ENCODE measurements at regions not wholly inside any gene's neighbourhood (a gene's known extent, or its start where the extent isn't known, plus 50 kb on each side); places are given as distances from the start of the nearest gene placed in this dataset.

DNA sequence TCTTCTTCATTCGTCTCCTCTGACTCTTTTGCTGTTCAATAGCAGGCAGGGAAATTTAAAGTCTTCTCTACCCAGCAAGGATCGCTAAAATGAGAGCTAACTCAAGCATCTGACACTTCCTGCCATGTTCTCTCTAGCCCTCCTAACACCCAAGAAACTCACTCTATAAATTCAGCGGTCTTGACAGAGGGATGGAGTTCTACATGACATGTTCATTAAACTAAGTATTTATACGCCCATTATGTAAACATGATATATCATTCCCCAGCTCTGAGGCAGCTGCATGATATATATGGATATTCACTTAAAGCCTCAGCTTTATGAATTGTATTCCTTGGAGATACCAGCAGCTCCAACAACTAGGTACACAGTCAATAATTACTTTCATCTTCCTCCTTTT lies 231.0 kb downstream of the METTL4 start:
- Histone ChIP-seq H3K27ac (ENCODE audit: low read length, poor library complexity, severe bottlenecking) (no peak overlapping the region), H3K9me3 (ENCODE audit: control insufficient read depth, low read length) (no peaks in the 10 kb centered on the region), H2AK5ac (ENCODE audit: low read length, severe bottlenecking) (no peak overlapping the region), H3K14ac (ENCODE audit: low read length in 2 of 2) (no peak overlapping the region), H3K18ac (ENCODE audit: low read depth in 1 of 2, low read length in 2 of 2) (no peak overlapping the region), H2BK120ac (ENCODE audit: low read depth, low read length) (no peak overlapping the region), H3K36me3 (ENCODE audit: control insufficient read depth in 1 of 2, insufficient read depth in 2 of 2, low read depth in 1 of 2, low read length in 2 of 2) (no peaks in the 10 kb centered on the region), H4K8ac (ENCODE audit: low read length) (no peak overlapping the region), H3K27me3 (ENCODE audit: control insufficient read depth in 1 of 2, insufficient read depth in 1 of 2, low read length in 2 of 2) (no peaks in the 10 kb centered on the region), H3K4ac (ENCODE audit: low read depth in 1 of 2, low read length in 2 of 2) (no peak overlapping the region), H3K4me2 (ENCODE audit: low read length, poor library complexity, severe bottlenecking) (no peak overlapping the region), H3K4me3 (ENCODE audit: insufficient read depth in 1 of 2, low read depth in 1 of 2, low read length in 2 of 2) (no peak overlapping the region), H3K4me1 (ENCODE audit: control insufficient read depth, insufficient read depth, low read depth, low read length) (no peaks in the 10 kb centered on the region), H2BK12ac (ENCODE audit: low read length in 2 of 2) (no peak overlapping the region), H3K9ac (ENCODE audit: low read length) (no peak overlapping the region), H4K91ac (ENCODE audit: low read length) (no peak overlapping the region), H3K79me1 (replicated peaks; ENCODE audit: low read length, poor library complexity, severe bottlenecking) (no peaks in the 10 kb centered on the region), H2BK5ac (ENCODE audit: low read depth, low read length, poor library complexity, severe bottlenecking) (no peak overlapping the region), H3K23ac (ENCODE audit: low read length in 2 of 2) (no peak overlapping the region), H2AFZ (ENCODE audit: low read depth, low read length) (no peak overlapping the region), H2BK15ac (ENCODE audit: low read depth, poor library complexity, severe bottlenecking) (no peak overlapping the region)
- no peak for DNase-seq
- 66% methylated on average over 3 of the region's 4 CpGs for WGBS

DNA sequence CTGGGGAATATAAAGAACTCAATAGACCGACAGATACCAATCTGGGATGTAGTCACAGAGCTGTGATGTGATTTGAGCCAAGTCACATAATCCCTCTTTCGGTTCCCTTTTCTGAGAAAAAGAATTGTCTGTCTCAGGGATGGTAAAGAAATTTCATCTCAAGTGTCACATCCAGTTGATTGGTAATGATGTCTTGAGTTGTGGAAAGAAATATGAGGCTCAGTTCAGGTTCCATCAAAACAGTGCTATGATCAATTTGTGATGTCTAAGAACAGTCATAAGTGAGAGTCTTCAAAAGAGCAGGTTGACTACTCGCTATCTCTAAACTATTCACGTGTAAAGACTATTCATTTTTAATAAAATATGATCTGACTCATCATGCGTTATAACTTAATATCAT lies 223.3 kb downstream of the METTL4 start:
- Histone ChIP-seq H3K23ac (ENCODE audit: low read length in 2 of 2) (no peak overlapping the region), H4K8ac (ENCODE audit: low read length) (no peak overlapping the region), H3K9ac (ENCODE audit: low read length) (no peak overlapping the region), H3K4me1 (ENCODE audit: control insufficient read depth, insufficient read depth, low read depth, low read length) (no peaks in the 10 kb centered on the region), H3K27ac (ENCODE audit: low read length, poor library complexity, severe bottlenecking) (no peak overlapping the region), H3K4ac (ENCODE audit: low read depth in 1 of 2, low read length in 2 of 2) (no peak overlapping the region), H3K36me3 (ENCODE audit: control insufficient read depth in 1 of 2, insufficient read depth in 2 of 2, low read depth in 1 of 2, low read length in 2 of 2) (no peaks in the 10 kb centered on the region), H3K4me2 (ENCODE audit: low read length, poor library complexity, severe bottlenecking) (no peak overlapping the region), H2BK5ac (ENCODE audit: low read depth, low read length, poor library complexity, severe bottlenecking) (no peak overlapping the region), H2BK120ac (ENCODE audit: low read depth, low read length) (no peak overlapping the region), H3K14ac (ENCODE audit: low read length in 2 of 2) (no peak overlapping the region), H3K27me3 (ENCODE audit: control insufficient read depth in 1 of 2, insufficient read depth in 1 of 2, low read length in 2 of 2) (no peaks in the 10 kb centered on the region), H3K18ac (ENCODE audit: low read depth in 1 of 2, low read length in 2 of 2) (no peak overlapping the region), H2AK5ac (ENCODE audit: low read length, severe bottlenecking) (no peak overlapping the region), H2AFZ (ENCODE audit: low read depth, low read length) (no peak overlapping the region), H2BK15ac (ENCODE audit: low read depth, poor library complexity, severe bottlenecking) (no peak overlapping the region), H3K4me3 (ENCODE audit: insufficient read depth in 1 of 2, low read depth in 1 of 2, low read length in 2 of 2) (no peak overlapping the region), H2BK12ac (ENCODE audit: low read length in 2 of 2) (no peak overlapping the region), H3K9me3 (ENCODE audit: control insufficient read depth, low read length) (no peaks in the 10 kb centered on the region), H3K79me1 (replicated peaks; ENCODE audit: low read length, poor library complexity, severe bottlenecking) (no peaks in the 10 kb centered on the region), H4K91ac (ENCODE audit: low read length) (no peak overlapping the region)
- WGBS: 90% methylated on average over 2 of the region's 5 CpGs
- DNase-seq: no peak

GRCh38 chr18:2351126-2351850 lies 220.0 kb downstream of the METTL4 start:
- Histone ChIP-seq H3K18ac (ENCODE audit: low read depth in 1 of 2, low read length in 2 of 2) (no peak overlapping the region), H3K4me3 (ENCODE audit: insufficient read depth in 1 of 2, low read depth in 1 of 2, low read length in 2 of 2) (no peak overlapping the region)
- 74% methylated on average over 30 of the region's 31 CpGs for WGBS

GRCh38 chr18:2354292-2354691 lies 217.0 kb downstream of the METTL4 start:
- no peak overlapping the region for H2BK12ac ChIP-seq (ENCODE audit: low read length in 2 of 2)
- no peak overlapping the region for H3K18ac ChIP-seq (ENCODE audit: low read depth in 1 of 2, low read length in 2 of 2)
- no peak overlapping the region for H3K23ac ChIP-seq (ENCODE audit: low read length in 2 of 2)
- H3K4me2 ChIP-seq (ENCODE audit: low read length, poor library complexity, severe bottlenecking): no peak overlapping the region
- no peak overlapping the region for H3K27ac ChIP-seq (ENCODE audit: low read length, poor library complexity, severe bottlenecking)
- H4K91ac ChIP-seq (ENCODE audit: low read length): no peak overlapping the region
- no peak overlapping the region for H3K4ac ChIP-seq (ENCODE audit: low read depth in 1 of 2, low read length in 2 of 2)
- no peak overlapping the region for H4K8ac ChIP-seq (ENCODE audit: low read length)
- no peaks in the 10 kb centered on the region for H3K36me3 ChIP-seq (ENCODE audit: control insufficient read depth in 1 of 2, insufficient read depth in 2 of 2, low read depth in 1 of 2, low read length in 2 of 2)
- WGBS: 82% methylated on average over 2 of the region's 5 CpGs
- H3K9me3 ChIP-seq (ENCODE audit: control insufficient read depth, low read length): no peaks in the 10 kb centered on the region
- H2BK15ac ChIP-seq (ENCODE audit: low read depth, poor library complexity, severe bottlenecking): no peak overlapping the region
- H2AK5ac ChIP-seq (ENCODE audit: low read length, severe bottlenecking): no peak overlapping the region
- H3K79me1 ChIP-seq (replicated peaks; ENCODE audit: low read length, poor library complexity, severe bottlenecking): no peaks in the 10 kb centered on the region
- no peaks in the 10 kb centered on the region for H3K4me1 ChIP-seq (ENCODE audit: control insufficient read depth, insufficient read depth, low read depth, low read length)
- no peak overlapping the region for H3K9ac ChIP-seq (ENCODE audit: low read length)
- no peak overlapping the region for H3K4me3 ChIP-seq (ENCODE audit: insufficient read depth in 1 of 2, low read depth in 1 of 2, low read length in 2 of 2)
- no peak for DNase-seq
- H2BK5ac ChIP-seq (ENCODE audit: low read depth, low read length, poor library complexity, severe bottlenecking): no peak overlapping the region
- no peak overlapping the region for H2BK120ac ChIP-seq (ENCODE audit: low read depth, low read length)
- no peaks in the 10 kb centered on the region for H3K27me3 ChIP-seq (ENCODE audit: control insufficient read depth in 1 of 2, insufficient read depth in 1 of 2, low read length in 2 of 2)
- no peak overlapping the region for H3K14ac ChIP-seq (ENCODE audit: low read length in 2 of 2)
- H2AFZ ChIP-seq (ENCODE audit: low read depth, low read length): no peak overlapping the region

More at GRCh38 chr18:2351126-2351850, 220.0 kb downstream of the METTL4 start:
- Histone ChIP-seq H3K79me1 (replicated peaks; ENCODE audit: low read length, poor library complexity, severe bottlenecking) (no peaks in the 10 kb centered on the region), H2BK120ac (ENCODE audit: low read depth, low read length) (no peak overlapping the region), H2AK5ac (ENCODE audit: low read length, severe bottlenecking) (no peak overlapping the region), H3K9me3 (ENCODE audit: control insufficient read depth, low read length) (no peaks in the 10 kb centered on the region), H3K9ac (ENCODE audit: low read length) (no peak overlapping the region), H3K27ac (ENCODE audit: low read length, poor library complexity, severe bottlenecking) (no peak overlapping the region), H3K23ac (ENCODE audit: low read length in 2 of 2) (no peak overlapping the region), H2AFZ (ENCODE audit: low read depth, low read length) (no peak overlapping the region), H3K36me3 (ENCODE audit: control insufficient read depth in 1 of 2, insufficient read depth in 2 of 2, low read depth in 1 of 2, low read length in 2 of 2) (no peaks in the 10 kb centered on the region), H3K14ac (ENCODE audit: low read length in 2 of 2) (no peak overlapping the region), H3K27me3 (ENCODE audit: control insufficient read depth in 1 of 2, insufficient read depth in 1 of 2, low read length in 2 of 2) (no peaks in the 10 kb centered on the region), H3K4me2 (ENCODE audit: low read length, poor library complexity, severe bottlenecking) (no peak overlapping the region), H4K8ac (ENCODE audit: low read length) (no peak overlapping the region), H2BK5ac (ENCODE audit: low read depth, low read length, poor library complexity, severe bottlenecking) (no peak overlapping the region), H2BK15ac (ENCODE audit: low read depth, poor library complexity, severe bottlenecking) (no peak overlapping the region), H3K4ac (ENCODE audit: low read depth in 1 of 2, low read length in 2 of 2) (no peak overlapping the region), H4K91ac (ENCODE audit: low read length) (no peak overlapping the region), H2BK12ac (ENCODE audit: low read length in 2 of 2) (no peak overlapping the region), H3K4me1 (ENCODE audit: control insufficient read depth, insufficient read depth, low read depth, low read length) (no peaks in the 10 kb centered on the region)
- no peak for DNase-seq
